ENCODE measurements at regions not wholly inside any gene's neighbourhood (a gene's known extent, or its start where the extent isn't known, plus 50 kb on each side); places are given as distances from the start of the nearest gene placed in this dataset.
"Not testable (repeated sequence)": the region's sequence is repeated elsewhere in the genome, so short reads cannot be mapped to it uniquely, and the experiment has no call there.

- no peak for DNase-seq
Measured at GRCh38 chr13:50412046-50412617, 396.9 kb downstream of the KCNRG start.

GRCh38 chr13:50414640-50415039, 399.4 kb downstream of the KCNRG start:
- DNase-seq: no peak

GRCh38 chr13:50415428-50415827, 400.2 kb downstream of the KCNRG start:
- DNase-seq: no peak

GRCh38 chr13:50417597-50417996, 402.4 kb downstream of the KCNRG start:
- no peak for DNase-seq

GRCh38 chr13:50419331-50419865, 404.2 kb downstream of the KCNRG start:
- DNase-seq: no peak

GRCh38 chr13:50419896-50420295, 404.7 kb downstream of the KCNRG start:
- peak in 4 of 56 donors; percentile 4 to 34 (median 10) for DNase-seq

- DNase-seq: no peak
Measured at GRCh38 chr13:50420718-50421472, 405.7 kb downstream of the KCNRG start.

GRCh38 chr13:50421473-50422130, 406.4 kb downstream of the KCNRG start:
- no peak for DNase-seq

- no peak for DNase-seq
Measured at GRCh38 chr13:50422181-50423148, 407.2 kb downstream of the KCNRG start.

- DNase-seq: no peak
Measured at GRCh38 chr13:50424993-50425392, 409.7 kb downstream of the KCNRG start.

- no peak for DNase-seq
Measured at GRCh38 chr13:50425772-50426171, 410.5 kb downstream of the KCNRG start.

GRCh38 chr13:50426927-50427326, 411.7 kb downstream of the KCNRG start:
- DNase-seq: no peak

- DNase-seq: not testable (repeated sequence)
Measured at GRCh38 chr13:50427511-50427910, 412.3 kb downstream of the KCNRG start.

- DNase-seq: no peak
Measured at GRCh38 chr13:50428183-50428877, 413.1 kb downstream of the KCNRG start.

- no peak for DNase-seq
Measured at GRCh38 chr13:50435011-50435410, 408.5 kb downstream of the DLEU7 start.

- DNase-seq: no peak
Measured at GRCh38 chr13:50437252-50437651, 406.2 kb downstream of the DLEU7 start.

GRCh38 chr13:50438351-50438750, 405.1 kb downstream of the DLEU7 start:
- no peak for DNase-seq

- DNase-seq: no peak
Measured at GRCh38 chr13:50441130-50441529, 402.4 kb downstream of the DLEU7 start.

GRCh38 chr13:50444726-50445125, 398.8 kb downstream of the DLEU7 start:
- DNase-seq: no peak

- DNase-seq: no peak
Measured at GRCh38 chr13:50446611-50447010, 396.9 kb downstream of the DLEU7 start.
